ENCODE measurements at regions not wholly inside any gene's neighbourhood (a gene's known extent, or its start where the extent isn't known, plus 50 kb on each side); places are given as distances from the start of the nearest gene placed in this dataset.

- H3K9me3 Mint-ChIP-seq, result no peaks in the 10 kb centered on the region
- no peak overlapping the region for H3K27ac Mint-ChIP-seq
- H3K36me3 Mint-ChIP-seq, result no peaks in the 10 kb centered on the region
- DNase-seq (ENCODE audit: low spot score in 2 of 2) (no peak), ATAC-seq (no peak)
These were observed 75.3 kb upstream of the PALMD start for GRCh38 chr1:99570486-99571089.

GRCh38 chr1:99571092-99571734 lies 74.7 kb upstream of the PALMD start:
- Mint-ChIP-seq H3K36me3 (no peaks in the 10 kb centered on the region), H3K27ac (no peak overlapping the region), H3K9me3 (no peaks in the 10 kb centered on the region)
- DNase-seq (ENCODE audit: low spot score in 2 of 2) (no peak), ATAC-seq (no peak)

- ATAC-seq (no peak), DNase-seq (ENCODE audit: low spot score in 2 of 2) (no peak)
- H3K27ac Mint-ChIP-seq, result peak overlapping the region in 1 of 2 donors; percentile 91
- no peaks in the 10 kb centered on the region for H3K9me3 Mint-ChIP-seq
- no peaks in the 10 kb centered on the region for H3K36me3 Mint-ChIP-seq
These were observed 72.3 kb upstream of the PALMD start for GRCh38 chr1:99573431-99574217.

- H3K27ac Mint-ChIP-seq, result no peak overlapping the region
- DNase-seq (ENCODE audit: low spot score in 2 of 2), result no peak
- ATAC-seq, result no peak
- H3K36me3 Mint-ChIP-seq, result no peaks in the 10 kb centered on the region
- H3K9me3 Mint-ChIP-seq, result no peaks in the 10 kb centered on the region
These were observed 68.6 kb upstream of the PALMD start for GRCh38 chr1:99577313-99577712.

GRCh38 chr1:99579691-99580172 lies 66.2 kb upstream of the PALMD start:
- DNase-seq (ENCODE audit: low spot score in 2 of 2) (no peak), ATAC-seq (no peak)
- Mint-ChIP-seq H3K36me3 (no peaks in the 10 kb centered on the region), H3K27ac (no peak overlapping the region), H3K9me3 (no peaks in the 10 kb centered on the region)

GRCh38 chr1:99580451-99580850 lies 65.5 kb upstream of the PALMD start:
- Mint-ChIP-seq H3K27ac (no peak overlapping the region), H3K9me3 (no peaks in the 10 kb centered on the region), H3K36me3 (no peaks in the 10 kb centered on the region)
- ATAC-seq (no peak), DNase-seq (ENCODE audit: low spot score in 2 of 2) (no peak)

- H3K27ac Mint-ChIP-seq, result no peak overlapping the region
- ATAC-seq, result no peak
- no peak for DNase-seq (ENCODE audit: low spot score in 2 of 2)
These were observed 58.9 kb upstream of the PALMD start for GRCh38 chr1:99587008-99587407.

DNA sequence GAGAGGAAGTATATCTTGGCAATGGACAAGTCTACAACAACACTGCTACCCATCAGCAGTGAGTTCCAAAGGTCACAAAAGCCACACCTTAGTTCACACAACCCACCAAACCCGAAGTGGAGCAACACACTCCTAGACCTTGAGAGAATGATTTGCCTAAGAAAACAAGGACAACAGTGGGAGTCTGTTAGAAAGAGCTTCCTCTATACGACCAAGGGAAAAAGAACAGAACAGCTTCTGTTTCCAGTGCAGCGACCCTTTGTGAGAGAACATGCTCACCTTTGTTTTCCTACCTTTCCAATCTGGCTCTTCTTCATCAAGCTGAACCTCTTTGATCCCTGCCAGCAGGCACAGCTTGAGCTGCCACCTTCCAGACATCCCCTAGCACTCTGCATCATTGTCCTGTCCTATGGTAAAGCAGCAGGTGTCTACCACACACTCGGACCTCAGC lies 56.7 kb upstream of the PALMD start:
- DNase-seq (ENCODE audit: low spot score in 2 of 2) (no peak), ATAC-seq (no peak)
- H3K36me3 Mint-ChIP-seq, result no peaks in the 10 kb centered on the region
- H3K27ac Mint-ChIP-seq, result no peak overlapping the region
- no peaks in the 10 kb centered on the region for H3K9me3 Mint-ChIP-seq

More at GRCh38 chr1:99587008-99587407, 58.9 kb upstream of the PALMD start:
- Mint-ChIP-seq H3K9me3 (no peaks in the 10 kb centered on the region), H3K36me3 (no peaks in the 10 kb centered on the region)

- Mint-ChIP-seq H3K9me3 (no peaks in the 10 kb centered on the region), H3K27ac (no peak overlapping the region), H3K36me3 (no peaks in the 10 kb centered on the region)
- ATAC-seq (no peak), DNase-seq (ENCODE audit: low spot score in 2 of 2) (no peak)
These were observed 55.2 kb upstream of the PALMD start for GRCh38 chr1:99590578-99591209.

- no peak for DNase-seq (ENCODE audit: low spot score in 2 of 2)
- Mint-ChIP-seq H3K36me3 (no peaks in the 10 kb centered on the region), H3K27ac (no peak overlapping the region), H3K9me3 (peaks cover 0 to 2% of the 10 kb centered on the region in 2 donors)
- no peak for ATAC-seq
These were observed 54.0 kb upstream of the PALMD start for GRCh38 chr1:99591886-99592285.

DNA sequence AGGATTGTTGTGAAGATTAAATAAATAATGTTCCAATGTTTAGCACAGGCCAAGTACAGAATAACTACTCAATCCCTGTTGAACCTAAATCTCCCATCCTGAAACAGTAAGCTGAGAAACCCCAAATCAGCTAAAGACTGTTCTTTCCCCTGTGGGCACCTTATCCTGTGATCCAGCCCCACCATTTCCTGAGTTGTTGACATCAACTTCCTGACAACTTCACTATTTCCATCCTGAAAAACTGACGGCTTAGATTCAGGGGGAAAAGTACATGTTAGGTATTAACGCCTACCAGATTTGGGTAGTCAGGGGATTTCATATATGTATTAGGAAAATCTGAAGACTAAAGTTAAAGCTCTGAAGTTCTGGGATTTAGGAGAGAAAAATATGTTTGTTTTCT lies 51.7 kb upstream of the PALMD start:
- ATAC-seq, result no peak
- no peak for DNase-seq (ENCODE audit: low spot score in 2 of 2)
- H3K36me3 Mint-ChIP-seq, result no peaks in the 10 kb centered on the region
- H3K27ac Mint-ChIP-seq, result no peak overlapping the region
- peaks cover 0 to 8% of the 10 kb centered on the region in 2 donors for H3K9me3 Mint-ChIP-seq

GRCh38 chr1:99595041-99595440 lies 50.9 kb upstream of the PALMD start:
- H3K27ac Mint-ChIP-seq, result no peak overlapping the region
- ATAC-seq (no peak), DNase-seq (ENCODE audit: low spot score in 2 of 2) (no peak)
- peaks cover 0 to 8% of the 10 kb centered on the region in 2 donors for H3K9me3 Mint-ChIP-seq
- no peaks in the 10 kb centered on the region for H3K36me3 Mint-ChIP-seq

- H3K36me3 Mint-ChIP-seq, result no peaks in the 10 kb centered on the region
- no peak for ATAC-seq
These were observed 50.5 kb upstream of the PALMD start for GRCh38 chr1:99595441-99595840.

More at GRCh38 chr1:99595441-99595840, 50.5 kb upstream of the PALMD start:
- DNase-seq (ENCODE audit: low spot score in 2 of 2), result no peak
- Mint-ChIP-seq H3K27ac (no peak overlapping the region), H3K9me3 (peaks cover 0 to 8% of the 10 kb centered on the region in 2 donors)
